CD4-positive, alpha-beta memory T cell (primary cell): ENCODE measurements at regions not wholly inside any gene's neighbourhood (a gene's known extent, or its start where the extent isn't known, plus 50 kb on each side); places are given as distances from the start of the nearest gene placed in this dataset.
"Not testable (repeated sequence)": the region's sequence is repeated elsewhere in the genome, so short reads cannot be mapped to it uniquely, and the experiment has no call there.

ENCODE experiments used
- CTCF ChIA-PET: fragments of 350-600 bp; sonication (Branson Sonifier 250); formaldehyde crosslinking; loops from one replicate; lab custom pipeline; 2021; ENCODE audit warnings: inconsistent platforms; ENCODE audit not compliant: partially characterized antibody; lab: Charles Lee
- POLR2A ChIA-PET: fragments of 350-600 bp; sonication (Branson Sonifier 250); formaldehyde crosslinking; loops from one replicate; lab custom pipeline; 2021; ENCODE audit not compliant: partially characterized antibody; lab: Charles Lee
- DNase-seq, 5 donors: peaks; one replicate each; pipeline versions ENCODE4 v3.0.0 to v3.0.0-alpha.2; 2020 to 2022; ENCODE audit warnings: mixed read lengths in 1 of 5
- H3K27ac ChIP-seq: one replicate; pipeline ENCODE4 v1.7.0; 2013; ENCODE audit warnings: low read depth, low read length
- H3K27me3 ChIP-seq: 2 replicates; pipeline ENCODE4 v1.7.0; 2013; ENCODE audit warnings: mild to moderate bottlenecking, low read length, moderate library complexity; ENCODE audit not compliant: insufficient read depth
- H3K36me3 ChIP-seq: 2 replicates; pipeline ENCODE4 v1.7.0; 2013; ENCODE audit warnings: mild to moderate bottlenecking, low read length, moderate library complexity; ENCODE audit not compliant: insufficient read depth
- H3K4me1 ChIP-seq: 2 replicates; pipeline ENCODE4 v1.7.0; 2013; ENCODE audit warnings: mild to moderate bottlenecking, low read length, moderate library complexity; ENCODE audit not compliant: insufficient read depth
- H3K4me3 ChIP-seq, 2 donors: one replicate each; pipeline ENCODE4 v1.7.0; 2013; ENCODE audit warnings: low read length in 2 of 2, mild to moderate bottlenecking in 1 of 2
- H3K9me3 ChIP-seq, 2 donors: one replicate each; pipeline ENCODE4 v1.7.0; 2013; ENCODE audit warnings: low read length in 2 of 2, control low read depth in 1 of 2; ENCODE audit not compliant: control insufficient read depth in 1 of 2
- H3K27ac Mint-ChIP-seq, 7 donors: one replicate each; pipeline ENCODE4 v1.8.0; 2020 to 2021; ENCODE audit warnings: mixed read lengths in 7 of 7, mild to moderate bottlenecking in 6 of 7, inconsistent platforms in 3 of 7, moderate library complexity in 3 of 7
- H3K27me3 Mint-ChIP-seq, 2 donors: one replicate each; pipeline ENCODE4 v1.8.0; 2020 to 2021; ENCODE audit warnings: mixed read lengths in 2 of 2
- H3K36me3 Mint-ChIP-seq, 2 donors: one replicate each; pipeline ENCODE4 v1.8.0; 2020 to 2021; ENCODE audit warnings: mixed read lengths in 2 of 2, inconsistent platforms in 1 of 2, mild to moderate bottlenecking in 1 of 2
- H3K4me1 Mint-ChIP-seq, 4 donors: one replicate each; pipeline ENCODE4 v1.8.0; 2020 to 2021; ENCODE audit warnings: mixed read lengths in 4 of 4, mild to moderate bottlenecking in 1 of 4
- H3K4me3 Mint-ChIP-seq, 8 donors: one replicate each; pipeline ENCODE4 v1.8.0; 2020 to 2021; ENCODE audit warnings: mixed read lengths in 8 of 8, mild to moderate bottlenecking in 7 of 8, moderate library complexity in 6 of 8, inconsistent platforms in 3 of 8
- H3K9me3 Mint-ChIP-seq, 8 donors: one replicate each; pipeline ENCODE4 v1.8.0; 2020 to 2021; ENCODE audit warnings: mixed read lengths in 8 of 8, mild to moderate bottlenecking in 5 of 8, inconsistent platforms in 3 of 8, moderate library complexity in 1 of 8
- intact Hi-C: fragments of 100-400 bp; cut with micrococcal nuclease; formaldehyde crosslinking; loops from one replicate; pipeline ENCODE4 v1.15.1; 2023

DNA sequence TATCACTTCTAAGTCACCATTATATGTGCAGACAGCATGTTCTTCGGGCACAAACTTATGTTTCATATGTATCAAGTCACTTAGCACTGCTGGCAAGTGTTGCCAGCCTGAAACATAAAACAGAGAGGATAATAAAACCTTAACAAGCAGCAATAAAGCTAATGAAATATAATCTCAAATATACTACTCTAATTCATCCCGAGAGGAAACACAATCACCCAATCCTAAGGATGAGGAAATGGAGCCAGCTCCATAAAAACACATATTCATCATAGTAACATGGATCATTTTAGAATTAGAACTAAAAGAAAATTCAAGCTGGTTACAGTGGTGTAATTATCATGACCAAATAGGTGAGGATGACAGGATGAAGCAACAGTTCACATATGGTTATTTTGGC lies 1072.7 kb downstream of the EPHA3 start:
- DNase-seq, result no peak
- intact Hi-C loops, result loop anchor here (5.0 kb wide), 1 partner anchor 1978 kb away; no protein-coding TSS in a partner anchor
- H3K4me3 Mint-ChIP-seq, result no peak overlapping the region
- Histone ChIP-seq H3K4me3 (no peak overlapping the region), H3K36me3 (no peaks in the 10 kb centered on the region), H3K4me1 (no peaks in the 10 kb centered on the region), H3K27ac (no peak overlapping the region), H3K27me3 (no peaks in the 10 kb centered on the region), H3K9me3 (no peaks in the 10 kb centered on the region)
- H3K9me3 Mint-ChIP-seq, result peaks cover 0 to 10% (median 6%) of the 10 kb centered on the region in 8 donors
- CTCF ChIA-PET, result no interaction called here
- H3K27me3 Mint-ChIP-seq, result no peaks in the 10 kb centered on the region
- no peaks in the 10 kb centered on the region for H3K36me3 Mint-ChIP-seq
- POLR2A ChIA-PET, result no interaction called here
- no peak overlapping the region for H3K27ac Mint-ChIP-seq
- no peaks in the 10 kb centered on the region for H3K4me1 Mint-ChIP-seq

DNA sequence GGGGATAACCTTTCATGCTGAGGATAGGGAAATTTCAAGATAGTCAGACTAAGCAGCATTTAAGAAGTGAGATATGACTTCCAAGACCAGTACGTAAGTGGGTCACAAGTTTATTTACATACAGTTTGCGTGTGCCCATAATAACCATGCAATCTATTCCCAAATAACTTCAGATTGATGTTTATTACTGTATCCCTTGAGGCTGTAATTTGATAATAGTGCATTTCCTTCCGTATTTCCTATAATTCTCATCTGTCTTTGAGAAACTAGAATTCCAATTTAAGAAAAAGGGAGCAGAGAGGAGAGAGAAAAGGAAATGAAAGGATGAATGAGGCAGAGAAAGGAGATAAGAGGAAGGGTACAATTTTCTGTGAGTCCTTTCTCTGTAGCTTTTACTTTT lies 1073.1 kb downstream of the EPHA3 start:
- no peak overlapping the region for H3K27ac Mint-ChIP-seq
- no peaks in the 10 kb centered on the region for H3K36me3 ChIP-seq
- POLR2A ChIA-PET, result no interaction called here
- H3K4me3 ChIP-seq, result no peak overlapping the region
- H3K27ac ChIP-seq, result no peak overlapping the region
- H3K4me1 ChIP-seq, result no peaks in the 10 kb centered on the region
- H3K9me3 ChIP-seq, result no peaks in the 10 kb centered on the region
- no peak for DNase-seq
- H3K9me3 Mint-ChIP-seq, result peaks cover 0 to 10% (median 6%) of the 10 kb centered on the region in 8 donors
- no peak overlapping the region for H3K4me3 Mint-ChIP-seq
- no peaks in the 10 kb centered on the region for H3K27me3 Mint-ChIP-seq
- intact Hi-C loops, result loop anchor here (5.0 kb wide), 1 partner anchor 1978 kb away; no protein-coding TSS in a partner anchor
- CTCF ChIA-PET, result no interaction called here
- no peaks in the 10 kb centered on the region for H3K27me3 ChIP-seq
- no peaks in the 10 kb centered on the region for H3K4me1 Mint-ChIP-seq
- H3K36me3 Mint-ChIP-seq, result no peaks in the 10 kb centered on the region

DNA sequence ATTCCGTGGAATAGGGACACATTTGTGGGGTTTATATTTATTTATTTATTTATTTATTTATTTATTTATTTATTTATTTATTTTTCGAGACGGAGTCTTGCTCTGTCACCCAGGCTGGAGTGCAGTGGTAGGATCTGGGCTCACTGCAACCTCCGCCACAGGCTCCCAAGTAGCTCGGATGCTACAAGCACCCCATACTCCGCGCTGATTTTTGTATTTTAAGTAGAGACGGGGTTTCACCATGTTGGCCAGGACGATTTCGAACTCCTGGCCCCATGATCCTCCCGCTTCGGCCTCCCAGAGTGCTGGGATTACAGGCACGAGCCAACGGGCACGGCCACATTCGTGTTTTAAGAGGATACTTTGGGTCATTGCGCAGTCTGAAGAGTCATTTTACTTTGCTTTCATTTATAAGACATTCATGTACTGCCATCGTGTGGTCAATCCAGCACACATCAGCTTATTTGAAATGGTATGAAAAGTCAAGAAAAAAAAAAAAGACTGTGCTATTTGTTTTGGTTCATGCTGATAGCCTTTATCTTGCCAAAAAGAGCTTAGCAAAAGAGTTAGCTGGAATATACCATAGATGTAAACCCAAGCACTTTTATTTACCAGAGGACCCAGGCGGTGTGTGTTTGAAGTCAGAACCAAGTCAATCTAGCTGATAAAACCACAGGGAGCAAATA lies 1075.0 kb downstream of the EPHA3 start:
- CTCF ChIA-PET, H3K27me3 Mint-ChIP-seq, H3K36me3 ChIP-seq, POLR2A ChIA-PET, H3K9me3 ChIP-seq, H3K27ac ChIP-seq, H3K9me3 Mint-ChIP-seq, H3K36me3 Mint-ChIP-seq, H3K4me1 ChIP-seq, H3K27me3 ChIP-seq, DNase-seq, H3K27ac Mint-ChIP-seq, H3K4me1 Mint-ChIP-seq, H3K4me3 ChIP-seq: not testable (repeated sequence)
- H3K4me3 Mint-ChIP-seq, result peak overlapping the region in 1 of 8 donors; percentile 36
- intact Hi-C loops, result loop anchor here (5.0 kb wide), 1 partner anchor 1980 kb away; no protein-coding TSS in a partner anchor

DNA sequence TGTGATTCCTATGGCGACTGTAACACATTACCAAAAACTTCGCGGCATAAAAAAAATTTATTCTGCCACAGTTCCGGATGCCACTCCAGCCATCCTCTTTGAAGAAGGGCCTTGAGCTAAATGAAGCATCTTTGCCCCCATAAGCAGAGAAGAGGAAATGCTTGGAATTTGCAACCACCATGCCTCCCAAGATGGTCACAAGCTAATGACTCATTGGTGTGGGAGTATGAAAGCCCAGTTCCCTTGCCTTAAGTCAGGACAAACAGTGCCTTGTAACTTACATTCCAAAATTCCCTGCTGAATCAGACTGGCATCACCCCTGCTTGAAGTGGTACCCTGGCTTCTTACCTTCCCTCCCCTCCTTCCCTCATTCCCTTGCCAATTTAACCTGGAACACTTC lies 1077.4 kb downstream of the EPHA3 start:
- CTCF ChIA-PET, result no interaction called here

DNA sequence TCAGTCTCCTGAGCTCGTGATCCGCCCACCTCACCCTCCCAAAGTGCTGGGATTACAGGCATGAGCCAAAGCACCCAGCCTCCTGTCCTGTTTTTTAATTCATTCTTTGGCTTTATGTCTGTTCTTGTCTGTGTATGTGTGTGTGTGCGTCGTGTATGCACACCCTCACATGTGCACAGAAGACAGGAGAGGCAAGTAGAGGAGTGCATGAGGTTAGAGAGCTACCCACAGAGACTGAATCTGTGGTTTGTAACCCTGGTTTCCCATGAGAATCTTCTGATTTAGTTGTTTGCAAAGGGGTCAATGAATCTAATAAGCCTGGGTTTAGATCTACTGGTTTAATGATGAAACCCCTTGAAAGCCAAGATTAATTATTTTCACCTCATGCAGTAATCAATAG lies 1090.0 kb downstream of the EPHA3 start:
- POLR2A ChIA-PET, H3K9me3 ChIP-seq, DNase-seq, H3K27ac ChIP-seq, CTCF ChIA-PET, H3K27me3 ChIP-seq, intact Hi-C loops, H3K36me3 Mint-ChIP-seq, H3K4me1 ChIP-seq, H3K4me1 Mint-ChIP-seq, H3K27ac Mint-ChIP-seq, H3K4me3 Mint-ChIP-seq, H3K36me3 ChIP-seq, H3K4me3 ChIP-seq, H3K27me3 Mint-ChIP-seq: not testable (repeated sequence)
- peaks cover 0 to 21% (median 10%) of the 10 kb centered on the region in 8 donors for H3K9me3 Mint-ChIP-seq

More for the DNA sequence above, 1077.4 kb downstream of the EPHA3 start:
- no peak overlapping the region for H3K27ac Mint-ChIP-seq
- no peaks in the 10 kb centered on the region for H3K36me3 Mint-ChIP-seq
- no peaks in the 10 kb centered on the region for H3K27me3 Mint-ChIP-seq
- no peak overlapping the region for H3K27ac ChIP-seq
- peak in 1 of 5 donors; percentile 17 for DNase-seq
- H3K4me1 ChIP-seq, result no peaks in the 10 kb centered on the region
- no peak overlapping the region for H3K4me3 ChIP-seq
- intact Hi-C loops, result loop anchor here (5.0 kb wide), 1 partner anchor 1983 kb away; no protein-coding TSS in a partner anchor
- H3K9me3 ChIP-seq, result no peaks in the 10 kb centered on the region
- no peaks in the 10 kb centered on the region for H3K4me1 Mint-ChIP-seq
- peaks cover 0 to 10% (median 1%) of the 10 kb centered on the region in 8 donors for H3K9me3 Mint-ChIP-seq
- no peaks in the 10 kb centered on the region for H3K27me3 ChIP-seq
- H3K36me3 ChIP-seq, result no peaks in the 10 kb centered on the region
- H3K4me3 Mint-ChIP-seq, result no peak overlapping the region
- POLR2A ChIA-PET, result no interaction called here

DNA sequence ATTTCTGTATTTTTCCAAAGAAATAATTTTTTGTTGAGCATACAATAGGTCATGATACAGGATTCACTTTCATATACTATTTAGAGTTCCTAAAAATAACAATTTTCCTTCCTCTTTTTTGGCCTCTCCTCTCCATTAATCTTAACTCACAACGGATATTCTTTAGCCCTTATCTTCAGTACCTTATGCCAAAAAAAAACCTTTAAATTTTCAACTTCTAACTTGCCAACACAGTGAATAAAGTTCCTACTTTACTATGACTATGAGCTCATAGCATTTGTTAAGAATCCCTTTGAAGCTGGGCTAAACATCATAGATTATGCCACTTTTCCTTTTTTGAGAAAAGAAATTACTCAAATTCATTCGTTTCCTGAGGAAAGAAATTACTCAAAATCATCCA lies 1095.5 kb downstream of the EPHA3 start:
- H3K4me1 ChIP-seq, H3K4me1 Mint-ChIP-seq, H3K9me3 ChIP-seq, H3K27ac ChIP-seq, H3K27ac Mint-ChIP-seq, H3K27me3 ChIP-seq, DNase-seq, H3K36me3 Mint-ChIP-seq, CTCF ChIA-PET, POLR2A ChIA-PET, intact Hi-C loops, H3K4me3 Mint-ChIP-seq, H3K36me3 ChIP-seq, H3K4me3 ChIP-seq, H3K27me3 Mint-ChIP-seq: not testable (repeated sequence)
- H3K9me3 Mint-ChIP-seq, result peaks cover 0 to 17% (median 9%) of the 10 kb centered on the region in 8 donors

DNA sequence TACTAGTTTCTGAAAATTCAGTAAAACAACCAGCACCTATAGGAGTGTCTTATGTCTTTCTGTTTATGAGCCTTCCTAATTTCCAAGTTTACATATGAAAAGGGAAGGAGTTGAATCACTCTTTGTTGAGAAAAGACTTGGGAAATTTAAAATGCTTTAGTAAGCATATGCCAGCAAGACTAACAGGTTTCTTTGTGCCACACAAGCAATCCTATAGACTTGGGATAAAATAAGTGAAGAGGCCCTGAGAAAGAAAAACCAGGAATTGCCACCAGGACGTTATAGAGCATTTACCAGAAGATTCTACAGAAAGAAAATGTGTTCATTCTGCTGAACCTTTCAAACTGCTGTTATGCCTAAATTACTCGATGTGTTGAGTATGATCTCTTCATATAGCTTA lies 1099.1 kb downstream of the EPHA3 start:
- H3K4me1 ChIP-seq, POLR2A ChIA-PET: not testable (repeated sequence)
- peaks cover 0 to 28% (median 8%) of the 10 kb centered on the region in 8 donors for H3K9me3 Mint-ChIP-seq

More for the DNA sequence above, 1099.1 kb downstream of the EPHA3 start:
- H3K27ac ChIP-seq, intact Hi-C loops, H3K9me3 ChIP-seq, DNase-seq, H3K27ac Mint-ChIP-seq, H3K36me3 ChIP-seq, H3K27me3 ChIP-seq, H3K4me3 Mint-ChIP-seq, H3K4me1 Mint-ChIP-seq, CTCF ChIA-PET, H3K27me3 Mint-ChIP-seq, H3K4me3 ChIP-seq, H3K36me3 Mint-ChIP-seq: not testable (repeated sequence)
